ENCODE measurements at regions not wholly inside any gene's neighbourhood (a gene's known extent, or its start where the extent isn't known, plus 50 kb on each side); places are given as distances from the start of the nearest gene placed in this dataset.

GRCh38 chr20:58162986-58163385 lies 65.5 kb downstream of the ANKRD60 start:
- no peak for DNase-seq

- DNase-seq: no peak
Measured at GRCh38 chr20:58161192-58161591, 67.3 kb downstream of the ANKRD60 start.

DNA sequence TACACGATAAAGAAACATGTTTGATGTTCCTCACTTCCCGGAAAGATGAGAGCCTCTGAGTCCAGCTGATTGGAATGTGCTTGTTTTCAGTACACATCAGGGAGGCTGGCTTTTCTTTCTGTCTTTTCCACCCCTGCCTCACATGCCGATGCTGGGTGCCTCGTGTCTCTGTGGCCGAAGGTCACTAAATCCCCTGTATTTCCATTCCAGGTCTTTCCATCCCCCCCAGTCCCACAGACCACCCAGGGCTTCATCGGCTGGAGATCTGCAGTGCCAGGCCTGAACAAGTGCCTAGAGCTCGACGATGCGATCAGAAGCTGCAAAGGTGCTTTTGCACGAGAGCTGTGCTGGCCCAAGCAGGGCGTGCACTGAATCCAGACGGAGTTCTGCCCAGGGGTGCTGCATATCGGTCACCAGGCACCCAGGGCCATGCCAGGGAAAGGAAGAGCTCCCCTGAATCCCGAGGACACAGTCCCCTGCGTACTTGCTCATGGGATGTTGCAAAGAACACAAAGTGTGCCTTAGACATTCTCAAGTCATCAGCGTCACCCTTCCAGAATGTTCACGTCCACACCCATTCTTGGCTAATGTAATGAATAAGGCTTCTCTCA lies 67.9 kb downstream of the ANKRD60 start:
- DNase-seq: no peak

DNA sequence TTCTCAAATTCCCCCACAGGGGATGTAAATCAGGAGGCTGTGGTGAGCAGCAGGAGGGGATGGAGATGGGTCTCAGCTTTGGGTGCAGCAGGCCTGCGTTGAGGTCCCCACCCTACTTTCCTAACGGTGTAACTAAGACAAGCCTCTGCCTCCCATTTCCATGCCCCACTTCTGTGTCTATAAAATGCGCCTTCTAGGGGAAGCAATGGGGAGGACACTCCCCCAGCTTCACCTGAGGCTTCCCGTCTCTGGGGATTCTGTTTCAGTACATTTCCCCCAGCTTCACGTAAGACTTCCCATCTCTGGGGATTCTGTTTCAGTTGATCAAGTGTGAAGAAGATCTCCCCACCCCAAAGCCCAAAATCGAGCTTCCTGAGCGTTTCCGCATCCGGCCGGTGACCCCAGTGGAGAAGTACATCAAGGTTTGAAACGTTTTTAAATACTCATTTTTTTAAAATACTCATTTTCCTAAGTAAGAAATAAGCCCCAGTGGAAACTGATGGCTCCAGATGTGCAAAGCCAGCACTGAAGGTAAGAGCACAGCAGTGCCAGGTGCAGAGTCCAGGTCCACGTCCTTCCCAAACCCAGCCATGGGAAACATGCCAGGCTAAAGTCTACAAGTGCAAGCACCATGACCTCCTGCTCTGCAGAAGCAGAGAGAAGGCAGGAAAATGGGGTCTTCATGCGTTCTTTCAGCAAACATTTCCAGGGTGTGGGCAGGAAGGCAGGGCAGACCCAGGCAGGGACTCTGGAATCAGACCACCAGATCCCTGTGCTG lies 73.1 kb downstream of the ANKRD60 start:
- DNase-seq: no peak

GRCh38 chr20:58154113-58154512 lies 74.3 kb downstream of the ANKRD60 start:
- DNase-seq: no peak

DNA sequence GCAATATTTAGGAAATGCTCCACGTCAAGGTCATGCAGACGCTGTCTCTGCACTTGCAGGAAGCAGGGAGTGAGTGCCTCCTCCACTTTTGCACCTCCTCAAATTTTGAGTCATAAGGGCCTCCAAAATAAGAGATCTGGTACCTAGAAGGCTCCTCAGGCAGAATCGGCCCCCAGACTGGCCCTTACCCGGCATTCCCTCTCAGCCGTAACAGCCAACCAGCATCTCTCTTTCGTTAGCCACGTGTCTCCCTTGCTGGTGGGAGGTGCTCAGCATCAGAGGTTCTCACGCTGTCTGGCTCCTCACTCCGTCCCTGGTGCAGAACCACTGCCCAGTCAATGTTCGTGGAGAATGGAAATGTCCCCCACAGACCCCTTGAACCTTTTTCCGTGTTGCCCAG lies 75.3 kb downstream of the ANKRD60 start:
- DNase-seq: no peak

- no peak for DNase-seq
Measured at GRCh38 chr20:58150772-58151171, 77.7 kb downstream of the ANKRD60 start.

DNA sequence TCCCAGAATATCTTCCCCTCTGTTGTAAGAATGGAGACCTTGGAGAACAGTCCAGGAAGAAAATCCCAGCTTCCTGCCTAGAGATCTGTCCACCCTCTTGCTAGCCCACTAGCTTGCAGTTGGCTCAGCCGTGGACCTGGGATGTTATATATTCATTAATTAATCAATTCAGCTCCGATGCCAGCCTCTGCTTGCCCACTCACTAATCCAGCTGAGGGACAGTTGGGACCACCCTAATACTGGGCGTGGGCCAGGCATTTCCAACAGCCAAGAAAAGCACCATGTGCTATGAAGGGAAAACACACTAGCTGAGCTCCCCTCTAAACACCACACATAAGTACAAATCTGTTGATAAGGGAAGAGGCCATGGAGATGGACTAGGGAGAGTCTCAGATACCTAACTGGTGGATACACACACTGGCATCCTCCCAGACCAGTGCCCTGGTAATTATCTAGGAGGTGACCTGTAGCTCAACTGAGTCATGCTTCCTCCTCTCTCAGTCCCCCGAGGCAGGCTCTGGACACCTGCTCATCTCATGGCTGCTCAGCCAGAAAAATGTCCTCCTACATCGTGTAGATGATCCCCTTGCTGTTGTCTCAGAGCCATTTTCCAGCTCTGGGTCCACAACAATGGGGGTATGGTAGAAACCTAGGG lies 78.9 kb downstream of the ANKRD60 start:
- no peak for DNase-seq

DNA sequence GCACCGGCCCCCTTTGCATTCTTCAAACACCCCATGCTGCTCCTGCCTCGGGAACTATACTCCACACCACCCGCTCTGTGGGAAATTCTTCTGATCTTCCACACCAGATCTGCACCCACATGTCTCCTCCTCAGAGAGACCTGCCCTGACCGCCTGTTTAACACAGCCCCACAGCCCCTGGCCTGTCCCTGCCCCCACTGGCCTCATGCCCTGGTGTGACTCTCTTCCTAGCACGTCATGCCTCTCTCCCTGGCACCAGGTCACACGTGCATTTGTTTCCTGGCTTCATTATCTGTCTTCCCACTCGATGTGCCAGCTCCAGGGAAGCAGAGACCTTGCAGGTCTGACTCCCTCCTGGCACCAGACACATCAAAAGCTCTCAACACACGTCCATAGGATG lies 79.6 kb downstream of the ANKRD60 start:
- DNase-seq: no peak

- DNase-seq: no peak
Measured at GRCh38 chr20:58147628-58148370, 80.7 kb downstream of the ANKRD60 start.

- DNase-seq: no peak
Measured at GRCh38 chr20:58146746-58147140, 81.7 kb downstream of the ANKRD60 start.

- DNase-seq: no peak
Measured at GRCh38 chr20:58146081-58146745, 82.2 kb downstream of the ANKRD60 start.

- no peak for DNase-seq
Measured at GRCh38 chr20:58145506-58146080, 82.9 kb downstream of the ANKRD60 start.

- DNase-seq: no peak
Measured at GRCh38 chr20:58144096-58144495, 84.4 kb downstream of the ANKRD60 start.

DNA sequence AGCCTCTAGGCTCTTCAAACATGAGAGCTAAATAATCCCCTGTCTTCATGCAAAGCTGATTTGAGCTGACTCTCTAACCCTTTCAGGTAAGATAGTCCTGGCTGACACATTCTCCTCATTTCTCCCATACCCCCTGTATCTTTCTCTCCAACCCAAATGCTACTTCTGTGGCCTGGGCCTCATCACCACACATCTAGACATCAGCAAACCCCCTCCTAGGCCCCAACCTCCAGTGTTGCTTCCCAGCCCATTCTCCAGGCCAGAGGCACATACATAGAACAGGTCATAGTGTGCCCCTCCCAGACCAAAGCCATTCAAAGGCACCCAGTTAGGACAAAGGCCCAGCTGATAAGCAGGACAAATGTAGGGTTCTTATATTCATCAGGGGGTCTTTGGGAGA lies 84.9 kb downstream of the ANKRD60 start:
- no peak for DNase-seq

GRCh38 chr20:58142843-58143185 lies 85.6 kb downstream of the ANKRD60 start:
- no peak for DNase-seq

- no peak for DNase-seq
Measured at GRCh38 chr20:58141971-58142842, 86.2 kb downstream of the ANKRD60 start.

DNA sequence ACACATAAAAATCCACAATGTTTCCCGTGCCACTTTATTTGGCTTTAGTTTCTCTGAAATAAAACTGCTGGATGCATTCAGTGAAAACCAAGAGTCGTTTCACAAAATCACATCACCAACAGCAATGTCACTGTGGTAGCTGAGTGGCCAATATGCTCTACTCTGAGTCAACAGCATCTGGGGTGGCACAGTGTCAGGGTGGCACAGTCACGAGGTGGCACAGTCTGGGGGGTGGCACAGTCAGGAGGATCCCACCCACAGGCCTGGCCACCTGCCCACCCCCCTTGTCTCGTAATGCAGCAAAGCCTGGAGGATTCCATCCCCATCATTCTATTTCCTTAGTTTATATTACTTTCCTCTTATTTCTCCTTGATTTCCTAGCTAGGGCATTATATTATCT lies 87.0 kb downstream of the ANKRD60 start:
- no peak for DNase-seq

DNA sequence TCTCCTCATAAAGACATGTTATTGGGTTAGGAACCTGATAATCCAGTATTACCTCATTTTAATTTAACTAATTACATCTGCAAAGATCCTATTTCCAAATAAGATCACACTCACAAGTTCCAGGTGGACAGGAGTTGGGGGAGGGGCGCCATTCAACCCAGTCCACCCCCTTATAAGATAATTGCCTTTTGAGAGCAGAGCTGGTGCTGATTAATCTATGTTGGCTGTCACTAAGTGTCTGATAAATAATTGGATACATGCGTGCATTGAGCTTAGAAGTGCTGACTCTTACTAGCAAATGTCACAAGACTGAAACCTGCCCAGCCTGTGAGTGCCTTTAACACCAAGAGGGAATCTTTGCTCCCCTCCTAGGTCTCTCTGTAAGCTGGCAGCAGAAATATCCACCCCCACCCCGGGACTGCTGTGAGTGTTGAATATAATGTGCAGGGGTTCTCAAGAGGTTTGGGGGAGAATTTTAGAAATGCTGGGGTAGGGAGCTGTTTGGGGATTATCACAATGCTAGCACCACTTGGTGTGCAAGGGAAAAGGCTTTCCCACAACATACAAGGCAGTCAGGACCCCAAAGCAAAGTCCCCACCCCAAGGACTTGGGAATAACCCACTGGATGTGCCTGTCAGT lies 87.5 kb downstream of the ANKRD60 start:
- no peak for DNase-seq

GRCh38 chr20:58139849-58140786 lies 88.3 kb downstream of the ANKRD60 start:
- no peak for DNase-seq
